WI38 (cell line): ENCODE measurements at regions not wholly inside any gene's neighbourhood (a gene's known extent, or its start where the extent isn't known, plus 50 kb on each side); places are given as distances from the start of the nearest gene placed in this dataset.

ENCODE experiments used
- H3K4me3 ChIP-seq: 2 replicates; pipeline ENCODE4 v1.5.1; 2011; ENCODE audit warnings: low read depth, mild to moderate bottlenecking, control low read depth, low read length
- TF ChIP-seq, protein P1 (sequence below): IDR thresholded peaks from 2 replicates; pipeline ENCODE4 v1.5.1; 2012; ENCODE audit warnings: low read depth, mild to moderate bottlenecking, control low read depth, low read length

DNA sequence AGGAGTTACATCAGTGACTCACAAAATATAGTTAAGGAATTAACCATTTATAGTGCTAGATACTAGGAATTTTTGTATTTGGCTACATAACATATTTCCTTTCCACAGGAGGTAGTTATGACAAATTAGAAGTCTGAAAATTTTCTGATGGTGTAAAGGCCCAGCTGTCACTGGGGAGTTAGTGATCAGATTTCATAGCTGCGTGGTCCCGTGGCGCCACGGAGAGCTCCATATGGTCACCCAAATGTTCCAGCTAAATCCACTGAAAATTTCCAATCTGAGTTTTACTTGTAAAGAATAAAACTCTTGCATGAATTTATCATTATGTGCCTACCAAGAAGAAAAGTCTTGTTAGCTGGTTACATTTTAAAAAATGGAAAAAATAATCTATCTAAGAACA lies 368.9 kb upstream of the PLSCR5 start:
- TF ChIP-seq, protein P1, sequence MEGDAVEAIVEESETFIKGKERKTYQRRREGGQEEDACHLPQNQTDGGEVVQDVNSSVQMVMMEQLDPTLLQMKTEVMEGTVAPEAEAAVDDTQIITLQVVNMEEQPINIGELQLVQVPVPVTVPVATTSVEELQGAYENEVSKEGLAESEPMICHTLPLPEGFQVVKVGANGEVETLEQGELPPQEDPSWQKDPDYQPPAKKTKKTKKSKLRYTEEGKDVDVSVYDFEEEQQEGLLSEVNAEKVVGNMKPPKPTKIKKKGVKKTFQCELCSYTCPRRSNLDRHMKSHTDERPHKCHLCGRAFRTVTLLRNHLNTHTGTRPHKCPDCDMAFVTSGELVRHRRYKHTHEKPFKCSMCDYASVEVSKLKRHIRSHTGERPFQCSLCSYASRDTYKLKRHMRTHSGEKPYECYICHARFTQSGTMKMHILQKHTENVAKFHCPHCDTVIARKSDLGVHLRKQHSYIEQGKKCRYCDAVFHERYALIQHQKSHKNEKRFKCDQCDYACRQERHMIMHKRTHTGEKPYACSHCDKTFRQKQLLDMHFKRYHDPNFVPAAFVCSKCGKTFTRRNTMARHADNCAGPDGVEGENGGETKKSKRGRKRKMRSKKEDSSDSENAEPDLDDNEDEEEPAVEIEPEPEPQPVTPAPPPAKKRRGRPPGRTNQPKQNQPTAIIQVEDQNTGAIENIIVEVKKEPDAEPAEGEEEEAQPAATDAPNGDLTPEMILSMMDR: no peak
- H3K4me3 ChIP-seq: no peak overlapping the region

DNA sequence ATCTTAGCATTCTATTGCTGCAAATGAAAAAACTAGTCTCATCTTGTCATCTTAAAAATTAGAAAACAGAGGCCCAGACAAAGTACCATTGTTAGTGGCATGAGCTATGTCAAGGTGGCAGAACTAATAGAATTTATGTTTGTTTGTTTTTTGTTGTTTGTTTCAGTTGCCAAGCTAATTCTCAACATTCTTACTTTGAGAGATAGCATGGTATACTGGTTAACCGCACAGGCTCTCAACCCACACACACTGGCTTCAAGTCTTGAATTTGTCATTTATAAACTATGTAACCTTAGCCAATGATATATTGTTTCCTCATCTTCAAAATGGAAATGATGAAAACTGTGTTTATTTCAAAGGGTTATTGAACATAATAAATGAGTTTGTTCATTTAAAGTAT lies 367.6 kb upstream of the PLSCR5 start:
- no peak overlapping the region for H3K4me3 ChIP-seq

DNA sequence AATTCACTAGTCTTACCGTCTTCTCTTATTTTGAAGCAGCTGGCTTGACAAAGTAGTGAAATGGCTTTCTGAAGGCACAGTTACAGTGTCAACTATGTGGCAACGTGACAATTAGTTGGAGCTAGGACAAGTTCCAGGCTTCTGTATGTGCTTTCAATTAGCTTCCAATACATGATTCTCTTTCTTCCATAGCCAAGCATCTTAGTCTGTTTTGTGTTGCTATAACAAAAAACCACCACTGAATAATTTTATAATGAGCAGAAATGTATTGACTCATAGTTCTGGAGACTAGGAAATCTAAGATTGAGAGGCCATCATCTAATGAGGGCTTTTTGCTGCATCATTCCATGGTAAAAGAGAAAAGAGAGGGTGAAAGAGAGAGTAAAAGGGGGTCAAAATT lies 365.1 kb upstream of the PLSCR5 start:
- TF ChIP-seq, protein P1: no peak
- H3K4me3 ChIP-seq: no peak overlapping the region

More for the DNA sequence above, 367.6 kb upstream of the PLSCR5 start:
- TF ChIP-seq, protein P1: no peak

DNA sequence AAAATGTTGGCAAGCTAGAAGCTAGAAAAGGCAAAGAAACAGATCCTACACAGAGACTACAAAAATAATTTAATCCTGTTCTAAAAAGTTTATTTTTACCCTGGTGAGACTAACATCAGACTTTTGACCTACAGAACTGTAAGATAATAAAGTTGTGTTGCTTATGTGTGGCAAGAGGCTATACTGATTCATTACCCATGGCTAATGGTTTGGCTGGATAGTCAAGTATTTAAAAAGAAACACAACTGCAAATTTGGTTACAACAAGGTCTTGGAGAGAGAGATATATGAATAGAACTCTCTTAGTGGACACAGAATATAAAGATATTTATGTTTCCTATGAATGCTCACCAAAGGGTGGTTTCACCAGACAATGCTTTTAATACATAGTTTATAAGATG lies 364.2 kb upstream of the PLSCR5 start:
- no peak overlapping the region for H3K4me3 ChIP-seq
- TF ChIP-seq, protein P1: no peak

DNA sequence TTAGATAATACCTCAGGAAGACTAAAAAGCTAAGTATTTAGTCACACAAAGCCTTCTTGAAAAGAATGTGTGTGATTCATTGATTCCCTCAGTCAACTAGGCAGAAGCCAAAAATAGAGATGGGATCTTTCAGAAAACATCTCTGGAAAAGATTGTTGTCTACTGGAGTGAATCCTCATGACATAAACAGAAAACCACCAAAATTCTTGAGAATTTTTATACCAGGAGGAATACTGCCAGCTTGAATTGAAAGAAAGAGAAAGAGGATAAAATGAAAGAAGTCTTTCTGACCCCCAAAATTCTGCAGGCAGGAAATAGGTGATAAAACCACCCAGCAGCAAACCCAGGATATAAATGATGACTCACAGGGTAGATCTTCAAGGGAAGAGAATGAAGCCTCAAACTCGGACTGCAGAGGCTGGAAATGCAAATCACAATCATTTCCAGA lies 363.1 kb upstream of the PLSCR5 start:
- TF ChIP-seq, protein P1: no peak

DNA sequence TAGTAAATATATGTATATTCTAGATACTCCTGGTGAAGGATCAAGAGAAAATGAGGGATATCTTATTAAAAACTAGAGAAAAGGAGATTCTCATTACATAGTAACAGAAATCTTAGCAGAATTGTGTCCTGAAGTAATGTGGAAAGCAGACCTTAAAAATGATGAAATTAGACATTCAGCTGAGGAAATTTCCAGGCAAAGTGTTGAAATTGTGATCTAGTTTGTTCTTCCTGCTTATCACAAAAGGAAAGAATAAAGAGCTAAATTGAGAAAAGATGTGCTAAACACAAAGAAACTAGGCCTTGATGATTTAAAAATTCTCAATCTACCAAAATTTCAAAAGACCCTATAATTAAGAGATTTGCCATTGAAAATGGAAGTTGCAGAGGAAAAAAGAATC lies 362.6 kb upstream of the PLSCR5 start:
- H3K4me3 ChIP-seq: no peak overlapping the region
- TF ChIP-seq, protein P1: no peak

More for the DNA sequence above, 363.1 kb upstream of the PLSCR5 start:
- H3K4me3 ChIP-seq: peak overlapping the region; percentile 24

DNA sequence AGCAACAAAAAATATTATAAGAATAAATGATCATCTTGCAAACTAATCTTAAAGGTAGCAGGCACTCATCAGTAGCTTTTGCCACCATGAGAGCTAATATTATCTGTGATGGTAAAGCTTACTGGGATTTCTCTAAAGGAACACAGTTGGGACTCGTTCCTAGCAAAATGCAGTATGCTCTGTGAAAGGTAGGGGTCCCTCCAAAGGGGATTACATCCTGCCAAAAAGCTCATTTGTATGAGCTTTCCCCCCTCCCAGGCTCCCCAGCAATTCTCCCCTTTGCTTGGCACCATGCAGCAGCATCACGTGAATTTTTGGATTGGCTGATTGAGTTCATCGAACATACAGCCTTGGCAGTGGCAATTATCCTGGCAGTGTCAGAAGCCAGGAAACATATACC lies 361.0 kb upstream of the PLSCR5 start:
- TF ChIP-seq, protein P1: no peak
- no peak overlapping the region for H3K4me3 ChIP-seq
